ENCODE measurements at regions not wholly inside any gene's neighbourhood (a gene's known extent, or its start where the extent isn't known, plus 50 kb on each side); places are given as distances from the start of the nearest gene placed in this dataset.

DNA sequence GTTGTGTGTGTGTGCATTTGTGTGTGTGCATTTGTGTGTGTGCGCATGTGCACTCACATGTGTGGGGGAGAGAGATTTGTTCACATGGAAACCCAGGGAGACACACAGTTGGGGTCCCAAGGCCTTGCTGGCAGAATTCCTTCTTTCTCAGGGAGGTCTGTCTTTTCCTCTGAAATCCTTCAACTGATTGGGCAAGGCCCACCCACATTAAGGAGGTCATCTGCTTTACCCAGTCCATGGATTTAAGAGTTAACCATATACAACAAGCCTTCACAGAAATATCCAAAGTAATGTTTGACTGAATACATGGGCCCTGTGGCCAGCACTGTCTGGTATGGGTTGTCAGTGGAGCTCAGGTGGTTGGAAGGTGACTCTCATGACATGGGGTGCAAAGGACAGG, 641.4 kb downstream of the BRD1 start:
- TF ChIP-seq, protein P1, sequence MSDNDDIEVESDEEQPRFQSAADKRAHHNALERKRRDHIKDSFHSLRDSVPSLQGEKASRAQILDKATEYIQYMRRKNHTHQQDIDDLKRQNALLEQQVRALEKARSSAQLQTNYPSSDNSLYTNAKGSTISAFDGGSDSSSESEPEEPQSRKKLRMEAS (IDR thresholded peaks at IDR 0.05; ENCODE audit: low read depth, low read length) = no peak
- TF ChIP-seq POLR2A (IDR thresholded peaks at IDR 0.05; ENCODE audit: extremely low read depth, insufficient read length) (no peak), MYC (IDR thresholded peaks at IDR 0.05; ENCODE audit: low read depth, low read length) (no peak)
- TF ChIP-seq, protein P2, sequence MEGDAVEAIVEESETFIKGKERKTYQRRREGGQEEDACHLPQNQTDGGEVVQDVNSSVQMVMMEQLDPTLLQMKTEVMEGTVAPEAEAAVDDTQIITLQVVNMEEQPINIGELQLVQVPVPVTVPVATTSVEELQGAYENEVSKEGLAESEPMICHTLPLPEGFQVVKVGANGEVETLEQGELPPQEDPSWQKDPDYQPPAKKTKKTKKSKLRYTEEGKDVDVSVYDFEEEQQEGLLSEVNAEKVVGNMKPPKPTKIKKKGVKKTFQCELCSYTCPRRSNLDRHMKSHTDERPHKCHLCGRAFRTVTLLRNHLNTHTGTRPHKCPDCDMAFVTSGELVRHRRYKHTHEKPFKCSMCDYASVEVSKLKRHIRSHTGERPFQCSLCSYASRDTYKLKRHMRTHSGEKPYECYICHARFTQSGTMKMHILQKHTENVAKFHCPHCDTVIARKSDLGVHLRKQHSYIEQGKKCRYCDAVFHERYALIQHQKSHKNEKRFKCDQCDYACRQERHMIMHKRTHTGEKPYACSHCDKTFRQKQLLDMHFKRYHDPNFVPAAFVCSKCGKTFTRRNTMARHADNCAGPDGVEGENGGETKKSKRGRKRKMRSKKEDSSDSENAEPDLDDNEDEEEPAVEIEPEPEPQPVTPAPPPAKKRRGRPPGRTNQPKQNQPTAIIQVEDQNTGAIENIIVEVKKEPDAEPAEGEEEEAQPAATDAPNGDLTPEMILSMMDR (IDR thresholded peaks at IDR 0.05; ENCODE audit: low read depth, low read length) = no peak
- no peak for DNase-seq (ENCODE audit: low read depth)
- no peak overlapping the region for H3K4me3 ChIP-seq (ENCODE audit: low read depth, low read length)

GRCh38 chr22:49185312-49185969, 642.2 kb downstream of the BRD1 start:
- no peak overlapping the region for H3K4me3 ChIP-seq (ENCODE audit: low read depth, low read length)
- TF ChIP-seq POLR2A (IDR thresholded peaks at IDR 0.05; ENCODE audit: extremely low read depth, insufficient read length) (no peak), MYC (IDR thresholded peaks at IDR 0.05; ENCODE audit: low read depth, low read length) (no peak)
- TF ChIP-seq, protein P1 (IDR thresholded peaks at IDR 0.05; ENCODE audit: low read depth, low read length) = no peak
- TF ChIP-seq, protein P2 (IDR thresholded peaks at IDR 0.05; ENCODE audit: low read depth, low read length) = no peak
- no peak for DNase-seq (ENCODE audit: low read depth)

GRCh38 chr22:49184736-49185135, 642.9 kb downstream of the BRD1 start:
- DNase-seq (ENCODE audit: low read depth) = no peak
- TF ChIP-seq POLR2A (IDR thresholded peaks at IDR 0.05; ENCODE audit: extremely low read depth, insufficient read length) = no peak
- TF ChIP-seq, protein P1 (IDR thresholded peaks at IDR 0.05; ENCODE audit: low read depth, low read length) = no peak
- no peak for TF ChIP-seq MYC (IDR thresholded peaks at IDR 0.05; ENCODE audit: low read depth, low read length)
- TF ChIP-seq, protein P2 (IDR thresholded peaks at IDR 0.05; ENCODE audit: low read depth, low read length) = no peak
- H3K4me3 ChIP-seq (ENCODE audit: low read depth, low read length) = no peak overlapping the region

DNA sequence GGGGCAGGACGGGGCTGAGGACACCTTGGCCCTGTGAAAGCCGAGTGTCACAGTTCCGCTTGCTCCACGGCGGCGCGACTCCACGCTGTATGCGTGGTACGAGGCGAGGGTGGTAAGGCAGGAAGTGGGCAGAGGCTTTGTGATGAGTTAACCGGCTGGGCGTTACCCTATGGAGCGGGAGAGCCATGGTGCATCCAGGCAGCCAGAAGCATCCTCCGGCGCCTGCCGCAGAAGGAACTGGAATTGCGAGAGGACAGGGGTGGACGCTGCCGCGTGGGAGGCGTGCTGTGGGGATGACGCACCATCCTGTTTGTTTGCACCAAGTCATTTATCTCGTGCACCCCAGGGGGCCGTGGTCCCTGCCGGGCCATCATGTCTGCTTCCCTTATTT, 643.9 kb downstream of the BRD1 start:
- TF ChIP-seq POLR2A (IDR thresholded peaks at IDR 0.05; ENCODE audit: extremely low read depth, insufficient read length) = no peak
- TF ChIP-seq MYC (IDR thresholded peaks at IDR 0.05; ENCODE audit: low read depth, low read length) = no peak
- TF ChIP-seq, protein P2 (IDR thresholded peaks at IDR 0.05; ENCODE audit: low read depth, low read length) = no peak
- TF ChIP-seq, protein P1 (IDR thresholded peaks at IDR 0.05; ENCODE audit: low read depth, low read length) = no peak
- DNase-seq (ENCODE audit: low read depth) = peak; percentile 40
- no peak overlapping the region for H3K4me3 ChIP-seq (ENCODE audit: low read depth, low read length)

DNA sequence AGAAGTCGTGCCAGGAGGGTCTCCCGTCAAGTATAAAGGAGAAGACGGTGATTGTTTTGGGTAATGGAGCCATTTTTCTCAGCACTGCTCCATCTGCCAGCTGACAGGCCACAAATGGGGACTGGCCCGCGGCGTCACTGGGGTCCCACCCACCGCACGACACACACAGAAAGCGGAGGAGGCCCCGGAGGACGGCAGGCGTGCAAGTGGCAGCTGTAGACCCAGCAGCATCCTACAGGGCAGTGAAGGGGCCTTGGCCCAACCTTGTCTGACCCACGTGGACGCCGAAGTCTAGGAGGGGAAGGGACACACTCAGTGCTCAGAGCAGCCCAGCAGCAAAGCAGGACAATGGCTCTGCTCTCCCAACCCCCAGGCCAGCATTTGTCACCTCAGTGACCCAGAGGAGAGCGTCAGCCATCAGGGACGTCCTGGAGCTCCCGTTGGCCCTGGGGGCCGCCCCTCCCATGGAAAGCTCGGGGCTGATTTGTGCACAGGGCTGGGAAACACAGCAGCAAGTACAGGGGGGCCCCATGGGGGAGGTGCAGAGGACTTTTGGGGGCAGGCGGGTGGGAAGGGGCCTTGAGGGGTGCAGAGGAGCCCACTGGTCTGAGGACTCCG, 644.4 kb downstream of the BRD1 start:
- no peak for DNase-seq (ENCODE audit: low read depth)
- no peak overlapping the region for H3K4me3 ChIP-seq (ENCODE audit: low read depth, low read length)
- no peak for TF ChIP-seq MYC (IDR thresholded peaks at IDR 0.05; ENCODE audit: low read depth, low read length)
- TF ChIP-seq, protein P1 (IDR thresholded peaks at IDR 0.05; ENCODE audit: low read depth, low read length) = no peak
- TF ChIP-seq POLR2A (IDR thresholded peaks at IDR 0.05; ENCODE audit: extremely low read depth, insufficient read length) = no peak
- TF ChIP-seq, protein P2 (IDR thresholded peaks at IDR 0.05; ENCODE audit: low read depth, low read length) = no peak

Data from NB4 (cell line).